PC-9 (cell line): ENCODE measurements at regions not wholly inside any gene's neighbourhood (a gene's known extent, or its start where the extent isn't known, plus 50 kb on each side); places are given as distances from the start of the nearest gene placed in this dataset.

Experiments used
- EZH2 ChIP-seq: fragments of 200-600 bp; sonication (generic); IDR thresholded peaks from 2 replicates; pipeline ENCODE4 v1.8.0; 2017; ENCODE audit warnings: antibody characterized with exemption, low read depth
- TF ChIP-seq, protein P1 (sequence below): fragments of 200-600 bp; sonication (generic); conservative IDR thresholded peaks from 2 replicates; pipeline ENCODE4 v1.6.1; 2017; ENCODE audit warnings: mixed run types, antibody characterized with exemption, mild to moderate bottlenecking, moderate library complexity

GRCh38 chr2:49619804-49620203, 465.5 kb upstream of the FSHR start:
- TF ChIP-seq, protein P1, sequence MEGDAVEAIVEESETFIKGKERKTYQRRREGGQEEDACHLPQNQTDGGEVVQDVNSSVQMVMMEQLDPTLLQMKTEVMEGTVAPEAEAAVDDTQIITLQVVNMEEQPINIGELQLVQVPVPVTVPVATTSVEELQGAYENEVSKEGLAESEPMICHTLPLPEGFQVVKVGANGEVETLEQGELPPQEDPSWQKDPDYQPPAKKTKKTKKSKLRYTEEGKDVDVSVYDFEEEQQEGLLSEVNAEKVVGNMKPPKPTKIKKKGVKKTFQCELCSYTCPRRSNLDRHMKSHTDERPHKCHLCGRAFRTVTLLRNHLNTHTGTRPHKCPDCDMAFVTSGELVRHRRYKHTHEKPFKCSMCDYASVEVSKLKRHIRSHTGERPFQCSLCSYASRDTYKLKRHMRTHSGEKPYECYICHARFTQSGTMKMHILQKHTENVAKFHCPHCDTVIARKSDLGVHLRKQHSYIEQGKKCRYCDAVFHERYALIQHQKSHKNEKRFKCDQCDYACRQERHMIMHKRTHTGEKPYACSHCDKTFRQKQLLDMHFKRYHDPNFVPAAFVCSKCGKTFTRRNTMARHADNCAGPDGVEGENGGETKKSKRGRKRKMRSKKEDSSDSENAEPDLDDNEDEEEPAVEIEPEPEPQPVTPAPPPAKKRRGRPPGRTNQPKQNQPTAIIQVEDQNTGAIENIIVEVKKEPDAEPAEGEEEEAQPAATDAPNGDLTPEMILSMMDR, result peak; percentile 39; the same call in 1 of the 2 replicates
- no peak for TF ChIP-seq EZH2
